ENCODE measurements at regions not wholly inside any gene's neighbourhood (a gene's known extent, or its start where the extent isn't known, plus 50 kb on each side); places are given as distances from the start of the nearest gene placed in this dataset.
A peak's percentile ranks its signal among the peaks of the same experiment; 100 is the strongest.

DNA sequence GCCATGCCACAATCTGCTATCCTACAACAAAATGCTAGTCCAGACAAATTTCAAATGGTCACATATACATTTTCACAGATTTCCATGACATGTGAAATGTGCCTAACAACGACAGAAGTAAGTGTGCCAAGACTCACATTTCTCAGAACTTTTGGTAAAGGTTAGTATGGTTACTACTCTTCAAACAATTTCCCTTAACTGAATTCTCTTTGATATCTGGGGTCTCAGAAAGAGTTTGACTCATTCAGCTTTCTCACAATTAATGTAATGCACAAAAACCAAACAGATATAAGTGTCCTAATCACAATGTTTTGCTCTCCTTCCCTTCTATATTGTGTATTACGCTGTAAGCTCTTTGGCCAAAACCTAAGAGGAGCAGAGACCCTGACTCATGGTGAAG, 122.4 kb upstream of the LEF1 start:
- Histone ChIP-seq H3K36me3 (ENCODE audit: control insufficient read depth in 2 of 3, insufficient read depth in 3 of 3, low read length in 3 of 3) (no peaks in the 10 kb centered on the region), H3K27ac (ENCODE audit: low read depth, low read length) (no peak overlapping the region), H3K27me3 (ENCODE audit: control insufficient read depth in 2 of 2, insufficient read depth in 2 of 2, low read length in 2 of 2) (no peaks in the 10 kb centered on the region), H3K4me3 (ENCODE audit: low read length) (no peak overlapping the region), H3K9me3 (ENCODE audit: control insufficient read depth in 2 of 3, low read length in 3 of 3) (no peaks in the 10 kb centered on the region), H3K4me1 (ENCODE audit: control insufficient read depth in 2 of 2, insufficient read depth in 2 of 2, low read length in 2 of 2) (no peaks in the 10 kb centered on the region)
- ChIA-PET POLR2A (interaction anchor here (0.7 to 1.1 kb wide), 2 partner anchors 25 to 70 kb away, joined by 3 read pairs; no protein-coding TSS in a partner anchor), CTCF (no interaction called here)
- Mint-ChIP-seq H3K9me3 (no peaks in the 10 kb centered on the region), H3K4me1 (peaks cover 4 to 31% (median 17%) of the 10 kb centered on the region in 7 donors), H3K4me3 (no peak overlapping the region), H3K36me3 (peaks cover 0 to 5% (median 4%) of the 10 kb centered on the region in 5 donors), H3K27ac (no peak overlapping the region), H3K27me3 (peaks cover 0 to 24% (median 0%) of the 10 kb centered on the region in 5 donors)
- intact Hi-C loops (cut with micrococcal nuclease) = no loop called here
- DNase-seq (no peak), ATAC-seq (no peak)

DNA sequence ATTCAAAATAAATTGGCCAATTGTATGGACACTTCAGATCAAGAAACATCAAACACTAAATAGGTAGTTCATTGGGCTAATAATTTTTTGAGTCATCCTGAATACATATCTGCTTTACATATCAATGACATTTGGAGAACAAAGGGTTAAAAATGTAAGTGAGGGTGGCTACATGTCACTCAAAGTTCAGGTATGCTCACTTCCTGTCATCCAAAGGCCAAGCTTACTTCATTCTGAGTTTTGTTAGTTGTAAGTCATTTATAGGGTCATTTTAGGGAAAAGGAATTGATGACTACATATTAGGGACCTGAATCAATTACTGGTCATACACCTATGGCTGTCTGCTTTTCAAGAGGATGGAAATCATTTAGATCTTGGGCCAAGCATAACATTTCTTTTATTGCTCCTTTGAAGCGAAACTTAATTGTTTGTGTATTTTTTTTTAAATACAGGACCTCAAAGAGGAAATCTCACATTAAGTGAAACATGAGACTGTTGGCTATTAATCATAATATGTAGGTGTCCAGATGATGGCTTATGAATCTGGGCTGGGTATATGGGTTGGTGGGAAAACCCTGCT, 119.2 kb upstream of the LEF1 start:
- H3K36me3 ChIP-seq (ENCODE audit: control insufficient read depth in 2 of 3, insufficient read depth in 3 of 3, low read length in 3 of 3) = no peaks in the 10 kb centered on the region
- Mint-ChIP-seq H3K9me3 (peaks cover 0 to 2% (median 0%) of the 10 kb centered on the region in 11 donors), H3K4me3 (no peak overlapping the region), H3K36me3 (peaks cover 0 to 4% (median 0%) of the 10 kb centered on the region in 5 donors), H3K4me1 (peaks cover 4 to 39% (median 23%) of the 10 kb centered on the region in 7 donors), H3K27me3 (peaks cover 0 to 12% (median 0%) of the 10 kb centered on the region in 5 donors), H3K27ac (peak overlapping the region in 2 of 9 donors; percentile 4 to 23)
- H3K4me1 ChIP-seq (ENCODE audit: control insufficient read depth in 2 of 2, insufficient read depth in 2 of 2, low read length in 2 of 2) = no peaks in the 10 kb centered on the region
- H3K27ac ChIP-seq (ENCODE audit: low read depth, low read length) = no peak overlapping the region
- intact Hi-C loops (cut with micrococcal nuclease) = no loop called here
- no peak for DNase-seq
- H3K9me3 ChIP-seq (ENCODE audit: control insufficient read depth in 2 of 3, low read length in 3 of 3) = no peaks in the 10 kb centered on the region
- H3K27me3 ChIP-seq (ENCODE audit: control insufficient read depth in 2 of 2, insufficient read depth in 2 of 2, low read length in 2 of 2) = no peaks in the 10 kb centered on the region
- ChIA-PET POLR2A (no interaction called here), CTCF (no interaction called here)
- H3K4me3 ChIP-seq (ENCODE audit: low read length) = no peak overlapping the region
- no peak for ATAC-seq

DNA sequence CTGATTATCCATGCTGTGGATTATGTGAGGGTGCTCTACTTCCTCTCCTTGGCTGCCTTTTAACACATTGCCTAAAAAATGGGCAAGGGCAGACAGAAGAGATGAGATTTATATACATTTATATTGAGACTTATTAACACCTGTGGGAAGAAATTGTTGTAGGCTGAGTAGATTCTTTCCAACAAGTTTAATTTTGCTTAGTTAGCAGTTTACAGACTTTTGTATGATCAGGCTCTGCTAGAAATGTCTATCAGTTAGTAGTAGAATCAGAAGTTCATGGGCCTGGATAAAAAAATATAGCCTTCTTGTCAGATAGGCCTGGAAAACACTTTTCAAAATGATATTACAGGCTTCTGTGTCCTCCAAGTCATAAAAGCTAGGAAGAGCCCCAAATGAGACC, 111.3 kb upstream of the LEF1 start:
- Histone ChIP-seq H3K4me1 (ENCODE audit: control insufficient read depth in 2 of 2, insufficient read depth in 2 of 2, low read length in 2 of 2) (no peaks in the 10 kb centered on the region), H3K36me3 (ENCODE audit: control insufficient read depth in 2 of 3, insufficient read depth in 3 of 3, low read length in 3 of 3) (no peaks in the 10 kb centered on the region), H3K27ac (ENCODE audit: low read depth, low read length) (no peak overlapping the region), H3K27me3 (ENCODE audit: control insufficient read depth in 2 of 2, insufficient read depth in 2 of 2, low read length in 2 of 2) (no peaks in the 10 kb centered on the region), H3K4me3 (ENCODE audit: low read length) (no peak overlapping the region), H3K9me3 (ENCODE audit: control insufficient read depth in 2 of 3, low read length in 3 of 3) (no peaks in the 10 kb centered on the region)
- CTCF ChIA-PET = no interaction called here
- Mint-ChIP-seq H3K4me3 (no peak overlapping the region), H3K27ac (no peak overlapping the region), H3K27me3 (no peaks in the 10 kb centered on the region), H3K4me1 (peaks cover 0 to 23% (median 9%) of the 10 kb centered on the region in 7 donors), H3K9me3 (peaks cover 0 to 5% (median 0%) of the 10 kb centered on the region in 11 donors), H3K36me3 (peaks cover 4 to 29% (median 15%) of the 10 kb centered on the region in 5 donors)
- POLR2A ChIA-PET = no interaction called here
- DNase-seq = no peak
- intact Hi-C loops (cut with micrococcal nuclease) = no loop called here
- ATAC-seq = no peak

DNA sequence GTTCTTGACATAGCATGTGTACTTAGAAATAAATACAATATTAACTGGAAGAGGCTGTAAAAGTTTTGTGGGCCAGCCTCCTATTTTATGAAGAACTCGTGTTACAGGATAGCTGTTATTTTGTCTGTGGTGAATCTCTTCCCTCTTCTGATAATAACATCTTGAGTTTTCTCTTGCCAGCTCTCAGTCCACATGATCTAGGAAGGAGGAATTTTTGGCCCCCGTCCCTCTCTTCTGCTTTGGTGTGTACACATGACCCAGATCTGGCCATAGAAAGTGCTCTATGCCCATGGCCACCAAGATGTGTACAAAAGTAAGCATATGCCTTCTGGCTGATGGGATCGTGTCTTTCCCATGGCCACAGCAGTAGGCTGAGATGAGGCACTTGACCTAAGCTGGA, 108.0 kb upstream of the LEF1 start:
- POLR2A ChIA-PET = interaction anchor here (0.9 to 1.4 kb wide), 2 partner anchors 9 to 20 kb away, joined by 3 to 4 read pairs; no protein-coding TSS in a partner anchor
- peaks cover 0 to 6% (median 0%) of the 10 kb centered on the region in 11 donors for H3K9me3 Mint-ChIP-seq
- H3K36me3 Mint-ChIP-seq = peaks cover 4 to 29% (median 14%) of the 10 kb centered on the region in 5 donors
- DNase-seq (no peak), ATAC-seq (no peak)
- CTCF ChIA-PET = interaction anchor here (0.7 kb wide), 2 partner anchors 9 to 43 kb away, joined by 3 read pairs; no protein-coding TSS in a partner anchor
- H3K4me3 Mint-ChIP-seq = no peak overlapping the region
- Histone ChIP-seq H3K9me3 (ENCODE audit: control insufficient read depth in 2 of 3, low read length in 3 of 3) (no peaks in the 10 kb centered on the region), H3K27ac (ENCODE audit: low read depth, low read length) (no peak overlapping the region), H3K36me3 (ENCODE audit: control insufficient read depth in 2 of 3, insufficient read depth in 3 of 3, low read length in 3 of 3) (no peaks in the 10 kb centered on the region), H3K27me3 (ENCODE audit: control insufficient read depth in 2 of 2, insufficient read depth in 2 of 2, low read length in 2 of 2) (no peaks in the 10 kb centered on the region), H3K4me3 (ENCODE audit: low read length) (no peak overlapping the region), H3K4me1 (ENCODE audit: control insufficient read depth in 2 of 2, insufficient read depth in 2 of 2, low read length in 2 of 2) (no peaks in the 10 kb centered on the region)
- intact Hi-C loops (cut with micrococcal nuclease) = no loop called here
- no peaks in the 10 kb centered on the region for H3K27me3 Mint-ChIP-seq
- H3K27ac Mint-ChIP-seq = no peak overlapping the region
- H3K4me1 Mint-ChIP-seq = peaks cover 0 to 19% (median 14%) of the 10 kb centered on the region in 7 donors

DNA sequence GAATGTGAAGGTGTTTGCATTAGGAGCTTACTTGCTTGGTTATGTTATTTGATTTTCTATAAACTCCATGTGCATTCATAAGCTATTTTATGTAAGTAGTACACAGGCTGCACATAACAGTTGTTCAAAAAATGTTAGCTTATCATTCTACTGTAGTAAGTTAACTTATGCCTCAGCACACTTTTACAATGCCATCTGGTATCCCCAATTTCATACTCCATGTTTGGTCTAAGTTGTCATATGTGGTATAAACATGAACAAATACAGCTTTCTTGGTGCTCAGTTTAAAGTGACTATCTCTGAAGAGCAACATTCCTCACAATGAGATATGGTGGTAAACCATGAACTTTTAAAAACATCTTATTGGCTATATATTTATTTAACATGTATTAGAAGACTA, 104.3 kb upstream of the LEF1 start:
- peaks cover 0 to 6% (median 0%) of the 10 kb centered on the region in 11 donors for H3K9me3 Mint-ChIP-seq
- ChIA-PET CTCF (no interaction called here), POLR2A (no interaction called here)
- no peak overlapping the region for H3K4me3 Mint-ChIP-seq
- H3K27ac Mint-ChIP-seq = peak overlapping the region in 1 of 9 donors; percentile 16
- H3K36me3 Mint-ChIP-seq = peaks cover 0 to 11% (median 4%) of the 10 kb centered on the region in 5 donors
- ATAC-seq (no peak), DNase-seq (no peak)
- Histone ChIP-seq H3K9me3 (ENCODE audit: control insufficient read depth in 2 of 3, low read length in 3 of 3) (no peaks in the 10 kb centered on the region), H3K27ac (ENCODE audit: low read depth, low read length) (no peak overlapping the region), H3K4me1 (ENCODE audit: control insufficient read depth in 2 of 2, insufficient read depth in 2 of 2, low read length in 2 of 2) (no peaks in the 10 kb centered on the region), H3K27me3 (ENCODE audit: control insufficient read depth in 2 of 2, insufficient read depth in 2 of 2, low read length in 2 of 2) (no peaks in the 10 kb centered on the region), H3K36me3 (ENCODE audit: control insufficient read depth in 2 of 3, insufficient read depth in 3 of 3, low read length in 3 of 3) (no peaks in the 10 kb centered on the region), H3K4me3 (ENCODE audit: low read length) (no peak overlapping the region)
- no peaks in the 10 kb centered on the region for H3K27me3 Mint-ChIP-seq
- intact Hi-C loops (cut with micrococcal nuclease) = no loop called here
- peaks cover 4 to 29% (median 16%) of the 10 kb centered on the region in 7 donors for H3K4me1 Mint-ChIP-seq

DNA sequence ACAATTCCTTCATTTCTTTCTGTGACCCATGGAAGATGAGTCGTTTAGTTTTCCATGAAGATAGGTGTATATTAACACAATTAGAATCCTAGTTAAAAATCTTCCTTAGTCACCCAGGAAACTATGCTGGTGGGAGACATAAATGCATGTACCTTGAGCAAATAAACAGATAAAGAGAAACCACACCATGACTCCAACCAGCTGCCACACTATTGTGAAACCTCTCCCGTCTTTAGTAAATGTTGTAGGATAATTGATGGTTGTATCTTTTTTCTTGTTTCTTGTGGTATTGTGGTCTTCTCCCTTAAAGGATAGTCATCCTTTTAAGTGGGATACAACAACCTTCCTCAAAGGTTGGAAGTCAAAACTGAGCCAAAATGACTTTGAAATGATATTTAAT, 103.8 kb upstream of the LEF1 start:
- H3K27ac ChIP-seq (ENCODE audit: low read depth, low read length) = no peak overlapping the region

DNA sequence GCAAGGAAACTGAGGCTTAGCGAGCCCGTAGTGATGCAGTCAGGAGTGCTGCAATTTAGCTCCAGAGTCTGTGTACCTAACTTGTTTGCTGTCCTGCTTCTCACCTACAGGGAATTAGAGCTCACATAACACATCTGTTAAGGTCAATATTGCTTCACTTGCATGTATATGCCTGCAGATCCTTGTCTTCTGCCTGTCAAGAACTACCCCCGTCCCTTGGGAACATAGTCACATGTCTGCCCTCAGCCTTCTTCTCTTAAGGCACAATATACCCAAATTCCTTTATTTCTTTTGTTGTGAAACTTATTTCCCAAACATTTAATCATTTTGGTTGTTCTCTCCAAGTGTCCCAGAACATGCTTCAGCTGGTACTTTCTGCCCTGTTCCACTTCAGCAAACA, 103.3 kb upstream of the LEF1 start:
- CTCF ChIA-PET = no interaction called here
- Mint-ChIP-seq H3K4me1 (peaks cover 4 to 29% (median 16%) of the 10 kb centered on the region in 7 donors), H3K27ac (peak overlapping the region in 2 of 9 donors; percentile 16 to 23), H3K9me3 (peaks cover 0 to 7% (median 0%) of the 10 kb centered on the region in 11 donors), H3K27me3 (no peaks in the 10 kb centered on the region), H3K4me3 (no peak overlapping the region), H3K36me3 (peaks cover 0 to 15% (median 0%) of the 10 kb centered on the region in 5 donors)
- H3K9me3 ChIP-seq (ENCODE audit: control insufficient read depth in 2 of 3, low read length in 3 of 3) = no peaks in the 10 kb centered on the region
- H3K27me3 ChIP-seq (ENCODE audit: control insufficient read depth in 2 of 2, insufficient read depth in 2 of 2, low read length in 2 of 2) = no peaks in the 10 kb centered on the region
- intact Hi-C loops (cut with micrococcal nuclease) = no loop called here
- DNase-seq = no peak
- no peak overlapping the region for H3K27ac ChIP-seq (ENCODE audit: low read depth, low read length)
- no peak for ATAC-seq
- POLR2A ChIA-PET = no interaction called here
- no peaks in the 10 kb centered on the region for H3K36me3 ChIP-seq (ENCODE audit: control insufficient read depth in 2 of 3, insufficient read depth in 3 of 3, low read length in 3 of 3)
- H3K4me3 ChIP-seq (ENCODE audit: low read length) = no peak overlapping the region
- no peaks in the 10 kb centered on the region for H3K4me1 ChIP-seq (ENCODE audit: control insufficient read depth in 2 of 2, insufficient read depth in 2 of 2, low read length in 2 of 2)

More for the DNA sequence above, 103.8 kb upstream of the LEF1 start:
- DNase-seq = no peak
- no peaks in the 10 kb centered on the region for H3K27me3 ChIP-seq (ENCODE audit: control insufficient read depth in 2 of 2, insufficient read depth in 2 of 2, low read length in 2 of 2)
- no peaks in the 10 kb centered on the region for H3K27me3 Mint-ChIP-seq
- ChIA-PET POLR2A (no interaction called here), CTCF (no interaction called here)
- H3K4me1 ChIP-seq (ENCODE audit: control insufficient read depth in 2 of 2, insufficient read depth in 2 of 2, low read length in 2 of 2) = no peaks in the 10 kb centered on the region
- H3K9me3 ChIP-seq (ENCODE audit: control insufficient read depth in 2 of 3, low read length in 3 of 3) = no peaks in the 10 kb centered on the region
- no peak overlapping the region for H3K4me3 Mint-ChIP-seq
- no peak overlapping the region for H3K4me3 ChIP-seq (ENCODE audit: low read length)
- H3K27ac Mint-ChIP-seq = peak overlapping the region in 2 of 9 donors; percentile 14 to 16
- no peak for ATAC-seq
- no peaks in the 10 kb centered on the region for H3K36me3 ChIP-seq (ENCODE audit: control insufficient read depth in 2 of 3, insufficient read depth in 3 of 3, low read length in 3 of 3)
- peaks cover 0 to 7% (median 0%) of the 10 kb centered on the region in 11 donors for H3K9me3 Mint-ChIP-seq
- peaks cover 0 to 11% (median 1%) of the 10 kb centered on the region in 5 donors for H3K36me3 Mint-ChIP-seq
- intact Hi-C loops (cut with micrococcal nuclease) = no loop called here
- peaks cover 4 to 29% (median 16%) of the 10 kb centered on the region in 7 donors for H3K4me1 Mint-ChIP-seq
